Testis (tissue), 2 donors: ENCODE measurements at regions not wholly inside any gene's neighbourhood (a gene's known extent, or its start where the extent isn't known, plus 50 kb on each side); places are given as distances from the start of the nearest gene placed in this dataset.

Source experiments
- CTCF ChIP-seq, 3 experiments: fragments of 450-650 bp in 2 of 3; fragments of 200-600 bp in 1 of 3; sonication (generic) in 1 of 3; IDR thresholded peaks; one replicate each; pipeline ENCODE4 v1.5.1; 2016 to 2019; ENCODE audit warnings: antibody characterized with exemption in 3 of 3, mild to moderate bottlenecking in 2 of 3, moderate library complexity in 1 of 3
- POLR2A ChIP-seq: fragments of 450-650 bp; IDR thresholded peaks from one replicate; pipeline ENCODE4 v1.6.1; 2017; ENCODE audit warnings: antibody characterized with exemption, mild to moderate bottlenecking, moderate library complexity

DNA sequence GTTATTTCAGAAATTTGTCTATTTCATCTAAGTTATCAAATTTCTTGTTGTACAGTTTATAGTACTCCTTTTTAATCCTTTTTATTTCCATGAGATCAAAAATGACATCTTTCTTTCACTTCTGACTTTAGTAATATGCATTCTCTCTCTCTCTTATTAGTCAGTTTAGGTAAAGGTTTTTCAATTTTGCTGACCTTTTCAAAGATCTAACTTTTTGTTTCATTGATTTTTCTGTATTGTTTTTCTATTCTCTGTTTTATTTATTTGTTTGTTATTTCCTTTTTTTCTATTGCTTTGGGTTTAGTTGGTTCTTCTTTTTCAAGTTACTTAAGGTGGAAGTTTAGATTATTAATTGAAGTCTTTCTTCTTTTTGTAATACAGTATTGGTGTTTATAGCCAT is 294.2 kb downstream of the CCDC85A start:
- TF ChIP-seq CTCF (IDR thresholded peaks at IDR 0.05) (no peak), POLR2A (no peak)
